Stimulated activated naive CD8-positive, alpha-beta T cell treated with anti-CD3 and anti-CD28 coated beads, Interleukin-15, Interleukin-2, amounts not matched to agents 100 U/mL and 50 U/mL, for 24 hours (primary cell): ENCODE measurements at regions not wholly inside any gene's neighbourhood (a gene's known extent, or its start where the extent isn't known, plus 50 kb on each side); places are given as distances from the start of the nearest gene placed in this dataset.

ENCODE experiments used
- ATAC-seq: fragments of 150-1000 bp; cut with Tn5 transposase; one replicate; pipeline ENCODE4 v1.10.0; 2021
- DNase-seq: peaks from one replicate; pipeline ENCODE4 v3.0.0; 2021

DNA sequence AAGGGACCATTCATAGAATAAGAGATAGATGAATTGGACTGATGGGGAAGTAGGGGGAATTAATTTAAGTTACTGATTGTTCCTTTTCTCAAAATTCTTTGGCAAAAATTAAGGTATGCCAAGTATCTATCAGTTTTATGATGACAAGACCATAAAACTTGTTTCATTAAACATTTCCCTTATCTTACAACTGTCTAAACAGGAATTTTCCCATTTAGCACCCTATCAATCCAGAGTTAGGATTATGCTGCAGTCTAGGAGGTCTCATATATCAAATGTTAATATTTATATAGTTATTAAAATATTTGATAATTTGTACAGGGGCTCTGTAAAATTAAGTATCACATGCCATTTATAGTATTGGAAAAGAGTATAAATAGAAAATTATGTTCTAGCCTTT is 51.5 kb upstream of the ARID1B start:
- ATAC-seq = no peak
- no peak for DNase-seq

DNA sequence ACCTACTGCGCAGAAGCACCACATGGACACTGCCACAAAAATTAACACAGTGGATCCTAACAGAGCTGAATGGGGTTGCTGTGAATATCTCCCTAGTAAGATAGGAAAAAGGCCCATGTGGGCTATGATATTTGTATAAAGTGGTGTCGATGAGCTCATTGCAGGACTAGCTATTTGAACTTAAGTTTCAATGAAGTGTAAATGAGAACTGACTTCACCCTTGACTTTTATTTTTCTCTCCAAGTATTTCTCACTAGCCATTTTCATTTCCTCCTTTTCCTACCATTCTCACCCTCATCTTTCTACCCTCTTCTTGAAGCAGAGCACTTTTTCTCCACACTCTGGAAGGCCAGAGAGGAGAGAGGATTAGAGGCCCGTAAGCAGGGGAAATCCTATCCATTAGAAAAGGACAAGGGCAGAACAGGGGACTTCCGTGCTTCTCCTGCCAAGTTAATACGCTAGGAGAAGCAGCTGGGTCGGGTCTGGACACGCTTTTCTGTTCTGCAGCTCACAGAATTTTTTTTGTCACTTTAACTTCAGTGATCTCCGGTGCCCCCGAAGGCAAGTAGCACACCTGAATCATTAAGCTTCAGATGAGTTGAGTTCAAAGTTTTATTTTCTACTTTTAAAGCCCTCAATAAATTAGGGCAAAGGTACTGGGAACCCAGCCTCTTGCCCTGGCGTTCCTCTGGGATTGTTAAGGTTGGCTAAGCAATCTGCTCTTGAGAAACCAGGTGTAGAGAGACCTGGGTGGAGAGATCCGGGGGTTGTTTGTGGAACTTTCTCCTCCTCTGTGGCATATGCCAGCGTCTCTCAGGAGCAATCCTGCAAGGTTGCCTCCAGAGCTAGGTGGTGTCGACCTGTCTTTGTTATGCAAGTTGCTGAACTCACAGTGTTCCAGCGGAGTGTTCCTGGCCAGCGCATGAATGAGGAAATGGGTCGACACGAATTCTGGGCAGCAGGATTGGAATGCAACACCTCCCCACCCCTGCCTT is 56.2 kb upstream of the ARID1B start:
- DNase-seq (no peak), ATAC-seq (no peak)

DNA sequence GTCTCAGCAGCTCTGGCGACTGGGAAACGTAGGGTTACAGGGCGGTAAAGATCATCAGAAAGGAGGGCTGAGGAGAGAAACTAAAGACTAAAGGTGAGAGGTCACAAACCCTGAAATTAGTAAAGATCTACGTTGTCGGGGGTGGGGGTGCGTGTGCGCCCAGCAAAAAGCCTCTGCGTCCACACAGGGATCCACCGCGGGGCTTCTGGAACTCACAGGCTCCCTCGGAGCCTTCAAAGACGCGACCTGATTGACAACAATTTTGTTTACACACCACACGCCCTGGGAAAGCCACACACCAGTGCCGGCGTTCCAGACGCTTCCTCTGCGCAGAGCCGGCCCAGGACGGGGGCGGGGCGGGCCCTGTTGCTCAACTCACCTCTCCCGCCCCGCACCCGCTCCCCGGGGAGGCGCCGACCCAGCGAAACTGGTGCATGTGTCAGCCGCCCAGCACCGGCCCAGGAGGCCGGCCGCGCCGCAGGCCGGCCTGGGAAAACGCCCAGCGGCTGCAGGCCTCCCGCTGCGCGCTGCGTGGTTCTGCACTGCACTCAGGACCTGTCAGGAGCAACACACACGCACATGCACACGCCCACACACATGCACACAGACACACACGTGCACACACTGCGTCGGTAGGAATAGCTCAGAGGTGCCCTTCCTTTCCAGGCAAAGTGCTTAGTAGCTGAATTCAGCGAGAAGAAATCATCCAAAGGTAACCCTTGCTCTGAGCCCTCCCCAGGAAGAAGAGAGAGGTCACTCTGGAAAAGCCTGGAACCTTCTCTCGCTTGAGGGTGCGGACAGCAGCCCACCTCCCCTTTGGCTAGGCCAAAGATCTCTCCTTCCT is 57.2 kb upstream of the ARID1B start:
- peak; percentile 79 for DNase-seq
- peak; percentile 86 for ATAC-seq

DNA sequence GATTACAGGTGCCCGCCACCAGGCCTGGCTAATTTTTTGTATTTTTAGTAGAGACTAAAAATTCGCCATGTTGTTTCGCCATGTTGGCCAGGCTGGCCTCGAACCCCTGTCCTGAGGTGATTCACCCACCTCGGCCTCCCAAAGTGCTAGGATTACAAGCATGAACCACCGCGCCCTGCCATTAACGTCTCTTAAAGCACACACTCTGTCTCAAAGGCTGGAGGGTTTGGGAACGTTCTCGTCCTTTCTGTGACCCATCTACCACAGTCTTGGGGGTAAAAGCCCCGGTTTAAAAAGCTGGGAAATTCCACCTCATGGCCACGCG is 57.8 kb upstream of the ARID1B start:
- DNase-seq (peak; percentile 22), ATAC-seq (no peak)

DNA sequence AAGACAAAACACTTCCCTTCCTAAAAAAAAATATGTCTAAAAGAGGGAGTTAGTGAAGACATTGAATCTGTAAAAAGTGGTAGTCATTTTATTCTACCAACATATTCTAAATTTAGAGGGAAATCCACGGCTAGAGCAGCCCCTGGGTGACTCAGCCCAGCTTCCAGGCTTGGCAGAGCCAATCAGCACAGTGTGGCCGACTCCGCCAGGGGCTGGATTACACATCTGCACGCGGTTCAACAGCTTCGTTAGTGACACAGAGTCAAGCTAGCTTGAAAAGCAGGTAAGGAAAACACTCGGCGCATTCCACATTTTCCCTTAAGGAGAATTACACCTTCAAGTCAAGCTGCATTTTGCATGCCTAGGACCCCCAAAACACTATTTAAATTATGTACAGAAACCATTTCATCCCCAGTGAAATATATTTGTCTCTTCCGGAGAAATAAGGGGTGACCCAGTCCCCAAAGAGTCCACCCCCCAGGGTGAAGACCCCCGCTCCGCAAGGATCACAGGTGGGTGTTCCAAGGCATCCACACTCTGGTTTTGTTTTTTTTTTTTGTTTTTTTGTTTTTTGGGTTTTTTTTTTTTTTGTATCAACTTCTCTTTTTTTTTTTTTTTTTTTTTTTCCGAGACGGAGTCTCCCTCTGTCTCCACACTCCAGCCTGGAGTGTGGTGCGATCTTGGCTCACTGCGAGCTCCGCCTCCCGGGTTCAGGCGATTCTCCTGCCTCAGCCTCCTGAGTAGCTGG is 58.4 kb upstream of the ARID1B start:
- ATAC-seq (no peak), DNase-seq (no peak)

DNA sequence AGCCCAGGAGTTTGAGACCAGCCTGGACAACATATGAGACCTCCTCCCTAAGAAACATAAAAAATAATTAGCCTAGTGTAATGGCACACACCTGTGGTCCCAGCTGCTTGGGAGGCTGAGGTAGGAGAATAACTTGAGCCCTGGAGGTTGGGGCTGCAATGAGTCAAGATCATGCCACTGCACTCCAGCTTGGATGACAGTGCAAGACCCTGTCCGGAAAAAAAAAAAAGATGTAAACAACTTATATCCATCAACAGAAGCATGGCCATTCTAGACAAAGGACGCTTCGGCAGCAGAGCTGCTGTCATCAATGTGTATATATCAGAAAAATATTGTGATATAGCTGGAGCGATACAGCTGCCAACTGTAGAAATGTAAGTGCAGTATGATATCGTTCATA is 59.6 kb upstream of the ARID1B start:
- DNase-seq = no peak
- no peak for ATAC-seq

DNA sequence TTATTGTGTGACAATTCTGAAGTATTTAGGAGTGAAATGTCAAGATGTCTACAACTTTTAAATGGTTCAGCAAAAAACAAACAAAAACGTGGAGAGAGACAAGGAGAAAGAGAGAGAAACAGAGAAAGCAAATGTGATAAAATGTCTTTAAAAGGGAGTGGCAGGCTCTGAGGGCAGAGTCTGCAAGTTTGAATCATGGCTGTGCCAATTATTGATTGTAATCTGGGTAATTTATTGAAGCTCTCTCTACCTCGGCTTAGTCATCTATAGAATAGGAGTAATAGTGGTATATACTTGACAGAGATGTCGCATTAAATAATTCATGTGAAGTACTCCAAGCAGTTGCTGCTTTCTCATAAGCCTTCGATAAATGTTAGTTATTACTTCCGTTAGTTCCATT is 61.3 kb upstream of the ARID1B start:
- DNase-seq (no peak), ATAC-seq (no peak)

DNA sequence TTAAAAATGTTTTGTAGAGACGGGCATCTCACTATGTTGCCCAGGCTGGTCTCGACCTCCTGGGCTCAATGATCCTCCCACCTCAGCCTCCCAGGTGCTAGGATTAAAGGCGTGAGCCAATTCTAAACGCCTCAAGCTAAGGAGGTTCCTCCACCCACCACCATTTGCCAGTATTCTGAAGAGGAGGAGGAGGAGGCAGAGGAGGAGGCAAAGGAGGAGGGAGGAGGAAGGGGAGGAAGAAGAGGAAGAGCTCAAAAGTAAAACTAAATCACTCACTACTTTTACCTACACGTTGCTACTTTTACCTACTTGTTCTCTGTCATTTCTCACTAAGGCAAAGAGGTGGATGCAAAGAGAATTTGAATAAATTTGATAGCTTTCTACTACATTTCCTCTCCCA is 63.6 kb upstream of the ARID1B start:
- ATAC-seq (no peak), DNase-seq (no peak)

DNA sequence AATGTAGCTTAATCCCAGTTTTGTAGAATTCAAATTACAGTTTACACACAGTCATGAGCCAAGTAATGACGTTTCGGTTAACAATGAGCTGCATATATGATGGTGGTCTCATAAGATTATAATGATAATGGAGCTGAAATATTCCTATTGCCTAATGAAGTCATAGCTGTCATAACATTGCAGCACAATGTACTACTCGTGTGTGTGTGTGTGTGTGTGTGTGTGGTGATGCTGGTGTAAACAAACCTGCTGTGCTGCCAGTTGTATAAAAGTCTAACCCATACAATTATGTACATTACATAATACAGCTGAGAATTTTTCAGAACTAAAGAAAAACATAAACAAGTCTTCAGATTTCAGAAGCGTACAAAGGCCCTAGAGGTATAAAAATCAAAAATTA is 66.7 kb upstream of the ARID1B start:
- no peak for DNase-seq
- no peak for ATAC-seq

DNA sequence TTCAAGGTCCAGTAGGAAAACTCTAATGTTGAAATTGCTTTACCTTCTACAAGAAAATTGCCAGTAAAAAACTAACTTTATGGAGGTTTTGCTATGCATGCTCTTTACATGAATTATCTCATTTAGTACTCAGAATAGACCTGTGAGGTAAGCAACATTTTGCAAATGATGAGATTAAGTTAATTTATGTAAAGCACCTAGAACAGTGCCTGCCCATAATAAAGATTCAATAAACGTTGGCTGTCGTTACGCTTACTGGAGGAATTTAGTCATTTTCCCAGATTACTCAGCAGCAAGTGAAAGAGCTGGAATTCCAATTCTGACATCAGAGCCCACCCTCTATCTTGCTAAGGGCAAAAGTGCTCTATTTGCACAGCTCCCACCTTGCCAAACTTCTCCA is 69.4 kb upstream of the ARID1B start:
- no peak for ATAC-seq
- no peak for DNase-seq

DNA sequence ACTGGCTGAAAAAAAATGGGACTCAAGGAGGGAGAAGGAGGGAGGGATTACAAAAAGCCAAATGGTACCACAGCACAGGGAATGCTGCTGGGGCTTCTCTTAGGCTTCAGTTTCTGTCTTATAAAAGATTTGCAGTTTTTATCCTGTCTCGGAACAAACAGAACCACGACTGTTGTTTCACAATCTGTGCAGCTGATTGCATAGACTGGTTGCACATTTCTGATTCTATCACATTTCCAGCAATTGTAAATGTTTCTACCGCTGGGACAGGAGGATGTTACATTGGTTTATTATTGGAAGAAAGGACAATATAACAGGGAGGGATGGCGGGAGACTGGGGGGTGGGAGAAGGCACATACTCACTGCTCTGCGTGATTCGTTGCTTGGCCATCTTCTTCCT is 73.5 kb upstream of the ARID1B start:
- ATAC-seq = no peak
- DNase-seq = no peak

DNA sequence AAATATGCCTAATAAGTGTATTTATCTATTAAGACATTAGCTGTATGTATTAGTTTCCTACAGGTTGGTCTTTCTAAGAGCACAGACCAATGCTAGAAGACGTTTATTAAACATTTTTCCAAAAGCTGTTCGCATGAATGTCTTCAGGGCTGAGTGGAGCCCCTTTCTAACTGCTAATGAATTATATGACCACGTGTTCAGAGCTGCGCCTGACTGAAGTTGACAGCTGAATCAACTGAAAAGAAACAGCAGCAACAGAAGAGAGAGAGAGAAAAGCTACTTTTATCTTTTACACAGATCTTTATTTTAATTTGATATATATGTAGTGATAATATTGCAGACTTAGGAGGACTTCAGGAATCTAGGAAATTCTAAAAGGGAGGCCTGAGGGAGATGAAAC is 75.2 kb upstream of the ARID1B start:
- DNase-seq (no peak), ATAC-seq (no peak)

DNA sequence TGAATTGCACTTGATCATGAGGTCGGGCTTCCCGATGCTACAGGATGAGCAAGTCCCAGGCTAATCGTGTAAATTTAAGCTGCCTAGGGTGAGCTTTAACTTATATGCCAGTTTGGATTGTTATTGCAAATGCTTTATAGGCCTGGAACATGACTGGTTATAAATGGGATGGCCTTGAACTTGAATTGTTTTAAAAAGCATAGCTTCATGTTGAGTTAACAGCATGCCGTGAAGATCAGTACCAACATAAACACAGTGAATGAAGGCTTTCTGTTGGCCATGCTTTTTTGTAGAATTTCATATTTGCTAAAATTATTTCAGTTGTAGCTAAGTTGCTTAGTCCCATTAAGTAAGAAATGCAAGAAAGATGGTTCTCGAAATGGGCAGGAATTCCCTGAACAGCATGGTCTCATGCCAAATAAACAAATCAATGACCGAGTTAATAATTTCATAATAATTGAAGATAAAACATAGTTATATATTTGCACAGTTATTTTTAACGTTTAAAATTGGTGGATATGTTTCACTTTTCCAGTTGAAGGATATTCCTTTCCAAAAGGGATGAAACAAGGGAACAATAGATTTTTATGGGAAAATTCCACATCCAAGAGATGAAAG is 76.6 kb upstream of the ARID1B start:
- no peak for DNase-seq
- no peak for ATAC-seq

DNA sequence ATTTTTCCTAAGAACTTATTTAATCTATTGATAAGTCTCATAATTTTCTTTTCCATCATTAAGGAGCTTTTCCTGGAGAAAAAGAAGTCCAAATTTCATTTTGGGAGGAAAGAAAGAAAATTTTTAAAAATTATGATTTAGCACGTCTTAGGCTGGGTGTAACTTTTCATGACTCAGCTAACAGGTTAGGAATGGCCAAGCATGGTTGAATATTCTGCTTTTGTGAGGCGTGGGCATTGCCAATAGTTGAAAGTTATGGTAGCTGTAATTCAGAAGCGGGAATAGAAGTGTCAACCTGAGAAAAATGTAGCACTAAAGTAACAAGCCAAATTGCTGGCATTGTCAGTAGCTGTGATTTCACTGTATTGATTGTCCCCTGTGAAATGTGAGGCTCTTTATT is 77.2 kb upstream of the ARID1B start:
- no peak for DNase-seq
- no peak for ATAC-seq

DNA sequence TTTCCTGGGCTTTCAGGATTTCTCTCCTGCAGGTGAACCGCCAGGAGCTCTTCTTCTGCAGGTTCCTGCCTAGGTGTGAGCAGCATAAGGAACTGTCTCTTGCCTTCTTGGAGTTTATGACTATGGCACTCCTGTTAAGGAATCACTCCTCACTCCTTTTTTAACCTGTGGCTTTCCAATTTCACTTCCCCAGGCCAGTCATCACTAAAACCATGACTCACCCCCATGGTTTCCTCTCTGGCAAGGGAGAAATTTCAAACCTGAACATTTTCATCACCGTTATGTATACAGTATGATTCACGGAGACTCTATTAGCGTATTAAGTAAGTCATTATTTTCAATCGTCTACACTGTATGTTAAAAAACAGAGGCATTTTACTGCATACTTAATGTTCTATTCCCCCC is 78.2 kb upstream of the ARID1B start:
- ATAC-seq (peak; percentile 48), DNase-seq (no peak)

DNA sequence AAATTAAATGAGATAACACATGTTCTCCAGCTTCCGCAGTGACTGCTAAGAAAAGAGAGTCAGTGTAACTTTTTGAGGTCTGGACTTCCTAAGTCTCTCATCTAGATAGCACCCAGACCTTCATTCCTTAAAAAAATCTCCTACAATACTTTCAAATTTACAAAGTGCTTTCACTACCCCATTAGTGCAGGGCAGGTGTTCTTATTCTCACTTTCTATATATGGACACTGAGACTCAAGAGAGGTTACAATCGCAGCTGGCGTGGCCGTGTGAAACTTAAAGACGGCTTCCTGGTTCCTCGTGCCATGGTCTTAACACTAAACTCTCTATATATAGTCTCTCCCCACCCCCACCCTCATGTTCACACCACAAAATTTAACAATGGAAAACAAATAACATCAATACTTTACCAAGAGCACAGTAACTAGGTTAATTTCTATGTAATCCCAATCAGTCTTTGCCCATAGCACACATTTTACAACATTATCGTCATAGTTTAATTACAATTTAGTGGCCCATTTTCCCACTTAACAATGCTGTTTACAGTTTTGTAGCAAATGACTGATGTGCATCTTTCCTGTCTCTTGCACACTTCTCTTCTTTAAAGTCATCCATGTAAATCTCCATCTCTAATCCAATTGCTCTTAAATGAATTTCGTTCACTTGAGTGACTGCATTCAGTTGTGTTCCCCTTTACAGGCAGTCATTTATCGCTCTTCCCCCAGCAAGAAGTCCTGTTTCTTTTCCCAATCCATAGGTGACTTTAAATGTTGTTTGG is 78.8 kb upstream of the ARID1B start:
- DNase-seq = no peak
- no peak for ATAC-seq

DNA sequence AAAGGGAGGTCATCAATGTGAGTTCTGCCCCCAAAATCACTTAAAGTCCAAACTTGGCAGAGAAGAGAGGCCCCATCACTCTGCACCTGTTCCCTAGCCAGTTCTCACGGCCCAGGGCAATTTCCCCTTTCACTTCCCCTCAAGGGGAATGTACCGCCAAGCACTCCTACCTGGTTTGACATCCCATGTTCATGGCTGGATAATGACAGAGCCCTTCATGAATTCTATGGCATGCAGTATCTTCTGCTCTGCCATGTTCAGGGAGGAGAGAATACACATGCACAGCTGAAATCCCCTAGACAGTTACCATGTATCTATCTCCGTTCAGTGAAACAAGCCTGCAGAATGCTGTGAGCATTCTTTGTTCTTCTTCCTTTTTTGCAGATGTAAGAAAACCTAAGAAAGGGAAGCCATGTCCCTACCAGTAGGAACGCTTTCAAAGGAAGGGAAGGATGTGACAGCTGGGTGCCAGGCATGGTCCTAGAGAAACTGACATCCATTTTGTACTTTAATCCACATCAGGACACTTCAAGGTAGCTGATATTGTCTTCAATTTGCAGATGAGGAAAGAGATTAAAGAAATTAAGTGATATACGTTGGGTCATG is 79.8 kb upstream of the ARID1B start:
- ATAC-seq = no peak

DNA sequence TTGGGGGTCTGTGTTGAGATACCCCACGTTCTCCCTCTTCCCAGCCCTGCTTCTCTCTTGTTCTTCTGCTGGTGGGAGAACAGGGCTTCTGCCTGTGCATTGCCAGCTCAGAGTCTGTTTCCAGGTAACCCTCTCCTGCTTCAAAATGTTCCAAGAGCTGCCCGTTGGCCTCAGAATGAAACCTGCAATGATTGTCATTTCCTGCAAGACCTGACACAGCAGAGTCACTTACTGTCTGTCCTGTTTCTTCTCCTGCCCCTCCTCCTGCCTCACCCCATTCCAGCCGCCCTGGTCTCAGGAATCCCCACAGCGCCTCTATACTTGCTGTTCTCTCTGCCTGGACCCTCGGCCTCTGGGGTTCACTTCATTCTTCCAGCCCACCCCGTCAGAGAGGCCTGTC is 81.4 kb upstream of the ARID1B start:
- DNase-seq (no peak), ATAC-seq (no peak)

More for the DNA sequence above, 79.8 kb upstream of the ARID1B start:
- DNase-seq = no peak

DNA sequence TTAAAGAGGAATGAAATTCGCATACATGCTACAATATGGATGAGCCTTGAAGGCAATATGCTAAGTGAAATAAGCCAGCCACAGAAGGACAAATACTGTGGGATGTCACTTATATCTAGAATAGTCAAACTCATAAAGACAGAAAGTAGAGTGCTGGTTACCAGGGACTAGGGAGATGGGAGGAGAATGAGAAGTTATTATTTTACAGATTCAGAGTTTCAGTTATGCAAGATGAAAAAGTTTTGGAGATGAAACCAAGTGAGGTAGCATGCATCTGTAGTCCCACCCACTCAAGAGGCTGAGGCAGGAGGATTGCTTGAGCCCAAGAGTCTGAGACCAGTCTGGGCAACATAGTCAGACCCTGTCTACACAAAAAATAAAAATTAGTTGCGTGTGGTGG is 82.5 kb upstream of the ARID1B start:
- no peak for ATAC-seq
- DNase-seq = no peak

DNA sequence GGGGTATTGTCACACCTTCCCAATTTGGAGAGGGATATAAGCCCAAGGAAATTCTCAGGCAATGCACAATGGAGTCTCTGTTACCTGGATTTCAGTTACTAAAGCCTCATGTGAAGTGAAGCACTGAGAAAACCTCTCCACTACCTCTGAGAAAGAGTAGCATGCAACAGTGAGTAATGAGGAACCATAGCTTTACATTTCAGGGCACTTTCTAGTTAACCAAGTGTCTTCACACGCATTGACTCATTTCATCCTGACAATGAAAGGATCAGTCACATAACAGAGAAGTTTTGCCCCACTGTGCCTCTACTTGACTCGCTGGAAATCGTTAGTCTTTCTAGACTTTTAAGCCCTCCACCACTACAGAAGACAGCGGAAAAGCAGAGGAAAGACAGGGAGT is 86.2 kb upstream of the ARID1B start:
- DNase-seq = no peak
- no peak for ATAC-seq

DNA sequence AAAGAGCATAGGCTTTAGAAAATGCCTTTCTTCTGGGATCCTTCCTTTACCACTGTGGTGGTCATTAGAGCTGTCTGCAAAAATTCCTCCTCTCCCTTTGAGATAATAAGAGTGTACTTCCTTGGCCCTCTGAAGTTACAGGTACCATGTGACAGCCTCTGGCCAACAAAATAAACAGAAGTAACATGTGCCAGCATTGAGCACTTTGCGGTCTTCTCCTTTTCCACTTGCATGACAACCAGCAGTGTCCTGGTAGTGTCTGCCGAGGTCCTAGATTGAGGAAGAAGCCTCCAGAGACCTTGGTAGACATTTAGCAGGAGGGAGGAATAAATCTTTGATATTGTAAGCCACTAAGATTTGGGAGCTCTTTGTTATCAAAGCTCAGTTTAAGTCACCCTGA is 87.5 kb upstream of the ARID1B start:
- ATAC-seq (no peak), DNase-seq (no peak)
